H9 (cell line): ENCODE measurements at regions not wholly inside any gene's neighbourhood (a gene's known extent, or its start where the extent isn't known, plus 50 kb on each side); places are given as distances from the start of the nearest gene placed in this dataset.

Experiments used
- DNase-seq: peaks from one replicate; pipeline ENCODE4 v3.0.0-alpha.2; 2017
- H2AFZ ChIP-seq: one replicate; pipeline ENCODE4 v1.6.1; 2013; ENCODE audit warnings: mild to moderate bottlenecking, low read length, control low read depth, moderate library complexity
- H2AK5ac ChIP-seq: 2 replicates; pipeline ENCODE4 v1.6.1; 2013; ENCODE audit warnings: low read length, control low read depth, mixed read lengths; ENCODE audit not compliant: insufficient read length
- H2BK120ac ChIP-seq: one replicate; pipeline ENCODE4 v1.6.1; 2013; ENCODE audit warnings: low read depth, mild to moderate bottlenecking, low read length, control low read depth, inconsistent platforms; ENCODE audit not compliant: poor library complexity, severe bottlenecking
- H2BK12ac ChIP-seq: 2 replicates; pipeline ENCODE4 v1.6.1; 2013; ENCODE audit warnings: low read length, control low read depth, mixed read lengths, low read depth; ENCODE audit not compliant: insufficient read length
- H2BK15ac ChIP-seq: 2 replicates; pipeline ENCODE4 v1.6.1; 2013; ENCODE audit warnings: low read depth, low read length, control low read depth
- H2BK20ac ChIP-seq: one replicate; pipeline ENCODE4 v1.6.1; 2013; ENCODE audit warnings: low read depth, mild to moderate bottlenecking, low read length, control low read depth, inconsistent platforms; ENCODE audit not compliant: poor library complexity, severe bottlenecking
- H2BK5ac ChIP-seq: 2 replicates; pipeline ENCODE4 v1.6.1; 2013; ENCODE audit warnings: low read length, control low read depth, mixed read lengths; ENCODE audit not compliant: insufficient read length
- H3K14ac ChIP-seq: 2 replicates; pipeline ENCODE4 v1.6.1; 2013; ENCODE audit warnings: low read length, control low read depth; ENCODE audit not compliant: insufficient read depth
- H3K18ac ChIP-seq: 2 replicates; pipeline ENCODE4 v1.6.1; 2013; ENCODE audit warnings: low read depth, mild to moderate bottlenecking, mixed read lengths, low read length, control low read depth; ENCODE audit not compliant: insufficient read length
- H3K23ac ChIP-seq: 2 replicates; pipeline ENCODE4 v1.6.1; 2013; ENCODE audit warnings: low read length, control low read depth, mixed read lengths, low read depth; ENCODE audit not compliant: insufficient read length
- H3K23me2 ChIP-seq: 2 replicates; pipeline ENCODE4 v1.6.1; 2013; ENCODE audit warnings: low read depth, mild to moderate bottlenecking, mixed read lengths, low read length, control low read depth; ENCODE audit not compliant: insufficient read length, poor library complexity, severe bottlenecking
- H3K27ac ChIP-seq: 2 replicates; pipeline ENCODE4 v1.5.1; 2013; ENCODE audit warnings: low read length, control low read depth, mixed read lengths, low read depth; ENCODE audit not compliant: insufficient read length
- H3K27me3 ChIP-seq: 2 replicates; pipeline ENCODE4 v1.6.1; 2013; ENCODE audit warnings: low read length, control low read depth, inconsistent platforms; ENCODE audit not compliant: insufficient read depth
- H3K4ac ChIP-seq: 2 replicates; pipeline ENCODE4 v1.6.1; 2013; ENCODE audit warnings: low read depth, mild to moderate bottlenecking, control low read depth, inconsistent platforms, low read length, moderate library complexity
- H3K4me1 ChIP-seq: 2 replicates; pipeline ENCODE4 v1.6.1; 2013; ENCODE audit warnings: low read length, control low read depth, inconsistent platforms; ENCODE audit not compliant: insufficient read depth
- H3K4me2 ChIP-seq: 2 replicates; pipeline ENCODE4 v1.6.1; 2013; ENCODE audit warnings: low read length, control low read depth, mixed read lengths; ENCODE audit not compliant: insufficient read length, insufficient read depth
- H3K56ac ChIP-seq: 2 replicates; pipeline ENCODE4 v1.6.1; 2013; ENCODE audit warnings: low read depth, mild to moderate bottlenecking, mixed read lengths, low read length, control low read depth; ENCODE audit not compliant: insufficient read length
- H3K79me1 ChIP-seq: 2 replicates; pipeline ENCODE4 v1.6.1; 2013; ENCODE audit warnings: low read depth, mild to moderate bottlenecking, moderate library complexity, low read length, control low read depth, inconsistent platforms; ENCODE audit not compliant: insufficient read depth, poor library complexity, severe bottlenecking
- H3K79me2 ChIP-seq: 2 replicates; pipeline ENCODE4 v1.6.1; 2013; ENCODE audit warnings: low read length, control low read depth, inconsistent platforms; ENCODE audit not compliant: insufficient read depth
- H3K9ac ChIP-seq: 2 replicates; pipeline ENCODE4 v1.6.1; 2013; ENCODE audit warnings: low read length, control low read depth, mixed read lengths; ENCODE audit not compliant: insufficient read length; ENCODE audit errors: extremely low read depth
- H3K9me3 ChIP-seq: one replicate; pipeline ENCODE4 v1.6.1; 2013; ENCODE audit warnings: low read depth, low read length, inconsistent platforms; ENCODE audit not compliant: control insufficient read depth
- H3T11ph ChIP-seq: one replicate; pipeline ENCODE4 v1.6.1; 2013; ENCODE audit warnings: mild to moderate bottlenecking, low read length, control low read depth, inconsistent platforms
- H4K20me1 ChIP-seq: one replicate; pipeline ENCODE4 v1.6.1; 2013; ENCODE audit not compliant: control insufficient read depth, insufficient read length, insufficient read depth
- H4K5ac ChIP-seq: 2 replicates; pipeline ENCODE4 v1.6.1; 2013; ENCODE audit warnings: low read depth, mild to moderate bottlenecking, mixed read lengths, low read length, control low read depth; ENCODE audit not compliant: insufficient read length
- H4K8ac ChIP-seq: replicated peaks from 2 replicates; pipeline ENCODE4 v1.6.1; 2013; ENCODE audit warnings: low read length, control low read depth, mixed read lengths, low read depth; ENCODE audit not compliant: insufficient read length
- H4K91ac ChIP-seq: 2 replicates; pipeline ENCODE4 v1.6.1; 2013; ENCODE audit warnings: low read depth, mild to moderate bottlenecking, moderate library complexity, mixed read lengths, low read length, control low read depth; ENCODE audit not compliant: insufficient read length
- H3K27ac Mint-ChIP-seq, 3 experiments: 2 replicates in 2 of 3; 3 replicates in 1 of 3; pipeline ENCODE4 v1.8.0; 2020 to 2021; ENCODE audit warnings: mixed read lengths in 3 of 3, mild to moderate bottlenecking in 1 of 3, moderate library complexity in 1 of 3
- H3K27me3 Mint-ChIP-seq: 2 replicates; pipeline ENCODE4 v1.8.0; 2021; ENCODE audit warnings: low read depth, mild to moderate bottlenecking, moderate library complexity, mixed read lengths
- H3K36me3 Mint-ChIP-seq, 3 experiments: 2 replicates in 2 of 3; 3 replicates in 1 of 3; pipeline ENCODE4 v1.8.0; 2020 to 2021; ENCODE audit warnings: low read depth in 3 of 3, mixed read lengths in 3 of 3; ENCODE audit not compliant: insufficient read depth in 1 of 3
- H3K4me1 Mint-ChIP-seq, 2 experiments: 2 replicates each; pipeline ENCODE4 v1.8.0; 2020; ENCODE audit warnings: mixed read lengths in 2 of 2
- H3K4me3 Mint-ChIP-seq, 2 experiments: 2 replicates in 1 of 2; 3 replicates in 1 of 2; pipeline ENCODE4 v1.8.0; 2020 to 2021; ENCODE audit warnings: mild to moderate bottlenecking in 2 of 2, mixed read lengths in 2 of 2, moderate library complexity in 1 of 2
- H3K9me3 Mint-ChIP-seq, 2 experiments: 2 replicates in 1 of 2; 3 replicates in 1 of 2; pipeline ENCODE4 v1.8.0; 2020; ENCODE audit warnings: mild to moderate bottlenecking in 2 of 2, mixed read lengths in 2 of 2, moderate library complexity in 1 of 2
- CTCF ChIP-seq: fragments of 200-600 bp; sonication (generic); conservative IDR thresholded peaks from 3 replicates; pipeline ENCODE4 v1.8.0; 2021; ENCODE audit warnings: antibody characterized with exemption, mild to moderate bottlenecking
- WGBS: extraction: QIAGEN DNeasy Blood & Tissue Kit; methylation state at CpG from one replicate; pipeline ENCODE4 v1.1.7; 2013; ENCODE audit warnings: missing lambda C conversion rate, low lambda C conversion rate, mixed read lengths; ENCODE audit not compliant: insufficient read length; ENCODE audit errors: extremely low coverage; 5-methylcytosine and 5-hydroxymethylcytosine counted together

GRCh38 chr20:41769592-41770018, 151.4 kb upstream of the CHD6 start:
- Histone ChIP-seq H3K18ac (no peak overlapping the region), H2BK15ac (no peak overlapping the region), H2BK12ac (no peak overlapping the region), H4K91ac (no peak overlapping the region), H3K4ac (no peak overlapping the region), H3K4me1 (peaks cover 8% of the 10 kb centered on the region; the same call in 1 of the 2 replicates), H2AK5ac (no peak overlapping the region), H4K20me1 (no peaks in the 10 kb centered on the region), H3K23ac (no peak overlapping the region), H2BK120ac (no peak overlapping the region), H4K5ac (no peak overlapping the region), H2BK5ac (no peak overlapping the region), H4K8ac (no peak overlapping the region), H3K14ac (no peak overlapping the region), H3K79me2 (no peaks in the 10 kb centered on the region), H3K27me3 (no peaks in the 10 kb centered on the region), H3K23me2 (peaks cover 2% of the 10 kb centered on the region), H3K9ac (no peak overlapping the region), H3K4me2 (no peak overlapping the region), H2BK20ac (no peak overlapping the region), H3K79me1 (no peaks in the 10 kb centered on the region), H3K9me3 (no peaks in the 10 kb centered on the region), H2AFZ (no peak overlapping the region), H3K56ac (no peak overlapping the region), H3T11ph (no peak overlapping the region), H3K27ac (no peak overlapping the region)
- no peaks in the 10 kb centered on the region; the same call in 1 of the 2 replicates for H3K27me3 Mint-ChIP-seq
- peak overlapping the region; percentile 87 to 94 (median 92); a peak in 6 of 7 replicates for H3K27ac Mint-ChIP-seq
- H3K9me3 Mint-ChIP-seq = peaks cover 2 to 7% of the 10 kb centered on the region in 2 experiments; a peak in 3 of 5 replicates
- H3K4me1 Mint-ChIP-seq = peaks cover 27 to 36% of the 10 kb centered on the region in 2 experiments
- DNase-seq = peak; percentile 60
- peak overlapping the region; percentile 6 to 11; a peak in 3 of 5 replicates for H3K4me3 Mint-ChIP-seq
- no peak for TF ChIP-seq CTCF
- WGBS = no CpG with 5 or more reads among the region's 5 CpGs
- no peaks in the 10 kb centered on the region for H3K36me3 Mint-ChIP-seq
